Astrocyte of the spinal cord (primary cell): ENCODE measurements at regions not wholly inside any gene's neighbourhood (a gene's known extent, or its start where the extent isn't known, plus 50 kb on each side); places are given as distances from the start of the nearest gene placed in this dataset.

ENCODE experiments used
- DNase-seq: peaks from one replicate; pipeline ENCODE4 v3.0.0; 2011; ENCODE audit warnings: low read depth, low spot score
- H3K4me3 ChIP-seq: 2 replicates; pipeline ENCODE4 v1.5.1; 2011; ENCODE audit warnings: low read depth, mild to moderate bottlenecking, low read length, moderate library complexity
- in situ Hi-C: cut with HindIII; loops from 2 replicates; pipeline ENCODE4 v1.10.0; 2017; ENCODE audit warnings: low sequenced_read_pairs
- TF ChIP-seq, protein P1 (sequence below): IDR thresholded peaks from 2 replicates; pipeline ENCODE4 v1.5.1; 2012; ENCODE audit warnings: low read depth, mild to moderate bottlenecking, low read length, inconsistent platforms

DNA sequence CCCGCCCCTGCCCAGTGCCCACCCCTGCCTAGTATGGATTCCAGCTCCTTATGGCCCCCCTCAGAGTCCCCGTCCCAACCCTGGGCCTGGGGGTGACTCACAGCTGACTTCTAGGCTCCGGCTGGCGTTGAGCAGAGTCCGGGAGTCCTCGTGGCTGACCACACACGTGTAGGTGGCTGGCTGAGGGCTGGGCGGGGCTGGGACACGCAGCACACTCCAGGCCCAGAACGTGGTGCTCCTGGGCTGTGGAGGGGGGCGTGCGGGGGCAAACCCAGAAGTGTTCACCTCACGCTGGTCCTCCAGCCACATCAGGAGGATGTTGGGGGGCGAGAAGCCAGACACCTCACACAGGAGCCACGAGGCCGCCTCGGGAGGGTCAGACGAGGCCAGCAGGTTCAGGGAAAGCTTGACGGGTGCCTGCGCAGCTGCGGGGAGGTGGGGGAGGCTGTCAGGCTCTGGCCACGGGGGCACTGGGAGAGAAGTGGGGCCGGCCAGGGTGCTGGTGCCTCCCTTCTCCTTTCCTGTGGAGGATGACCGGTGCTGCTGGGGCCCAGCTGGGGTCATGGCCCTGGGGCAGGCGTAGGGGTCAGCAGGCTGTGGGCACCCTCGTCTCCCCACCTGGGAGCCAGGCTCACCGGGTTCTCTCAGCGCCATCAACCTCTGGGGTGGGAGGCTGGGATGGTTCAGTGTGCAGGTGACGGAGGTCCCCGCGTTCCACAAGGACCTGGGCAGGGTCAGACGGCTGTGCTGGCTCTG, 314.1 kb downstream of the TMEM121 start:
- no peak for DNase-seq
- in situ Hi-C loops = no loop called here
- H3K4me3 ChIP-seq = no peak overlapping the region
- TF ChIP-seq, protein P1, sequence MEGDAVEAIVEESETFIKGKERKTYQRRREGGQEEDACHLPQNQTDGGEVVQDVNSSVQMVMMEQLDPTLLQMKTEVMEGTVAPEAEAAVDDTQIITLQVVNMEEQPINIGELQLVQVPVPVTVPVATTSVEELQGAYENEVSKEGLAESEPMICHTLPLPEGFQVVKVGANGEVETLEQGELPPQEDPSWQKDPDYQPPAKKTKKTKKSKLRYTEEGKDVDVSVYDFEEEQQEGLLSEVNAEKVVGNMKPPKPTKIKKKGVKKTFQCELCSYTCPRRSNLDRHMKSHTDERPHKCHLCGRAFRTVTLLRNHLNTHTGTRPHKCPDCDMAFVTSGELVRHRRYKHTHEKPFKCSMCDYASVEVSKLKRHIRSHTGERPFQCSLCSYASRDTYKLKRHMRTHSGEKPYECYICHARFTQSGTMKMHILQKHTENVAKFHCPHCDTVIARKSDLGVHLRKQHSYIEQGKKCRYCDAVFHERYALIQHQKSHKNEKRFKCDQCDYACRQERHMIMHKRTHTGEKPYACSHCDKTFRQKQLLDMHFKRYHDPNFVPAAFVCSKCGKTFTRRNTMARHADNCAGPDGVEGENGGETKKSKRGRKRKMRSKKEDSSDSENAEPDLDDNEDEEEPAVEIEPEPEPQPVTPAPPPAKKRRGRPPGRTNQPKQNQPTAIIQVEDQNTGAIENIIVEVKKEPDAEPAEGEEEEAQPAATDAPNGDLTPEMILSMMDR = no peak

DNA sequence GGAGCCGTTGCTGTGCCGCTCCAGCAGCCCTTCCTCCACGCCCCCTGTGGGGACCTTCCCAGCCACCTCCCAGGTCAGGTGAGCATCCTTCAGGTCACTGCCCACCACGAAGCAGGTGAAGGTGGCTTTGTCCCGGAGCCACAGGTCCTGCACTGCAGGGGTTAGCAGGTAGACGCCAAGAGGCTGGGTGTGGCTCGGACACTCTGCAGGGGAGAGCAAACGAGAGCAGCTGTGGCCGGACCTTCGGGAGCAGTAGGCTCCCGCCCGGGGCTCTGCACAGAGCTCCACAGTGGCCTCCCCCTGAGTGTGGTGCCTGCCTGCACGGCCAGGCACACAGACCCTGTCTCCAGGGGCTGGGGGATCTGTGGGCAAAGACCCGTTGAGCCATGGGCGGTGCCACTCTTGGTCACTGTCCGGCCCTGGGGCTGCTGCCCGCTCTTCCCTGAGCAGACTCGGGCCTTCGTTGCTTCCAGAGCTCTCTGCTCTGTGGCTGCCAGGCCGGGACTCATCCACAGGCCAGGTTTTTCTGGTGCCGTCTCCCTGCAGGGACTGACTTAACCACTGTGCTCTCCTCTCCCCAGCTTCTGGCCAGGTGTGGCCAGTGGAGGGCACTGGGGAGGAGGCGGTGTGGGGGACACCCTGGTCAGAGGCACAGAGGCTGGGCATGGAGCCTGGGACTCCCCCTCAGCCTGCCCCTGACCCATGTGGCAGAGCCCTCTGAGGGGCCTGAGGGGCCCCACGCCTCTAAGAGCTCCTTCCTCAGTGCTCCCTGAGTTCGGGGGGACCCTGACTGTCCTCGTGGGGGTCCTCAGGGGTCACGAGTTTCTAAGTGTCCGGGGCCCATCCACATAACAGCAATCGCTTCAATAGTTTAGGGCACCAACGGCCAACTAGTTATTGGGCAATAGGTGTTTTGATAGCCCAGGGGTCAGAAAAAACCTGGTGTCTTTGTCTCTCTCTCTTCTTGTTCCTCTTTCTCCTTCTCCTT, 314.9 kb downstream of the TMEM121 start:
- DNase-seq = no peak
- no peak overlapping the region for H3K4me3 ChIP-seq
- in situ Hi-C loops = no loop called here
- TF ChIP-seq, protein P1 = no peak

GRCh38 chr14:105842105-105842504, 315.7 kb downstream of the TMEM121 start:
- in situ Hi-C loops = no loop called here
- DNase-seq = no peak
- no peak overlapping the region for H3K4me3 ChIP-seq
- TF ChIP-seq, protein P1 = no peak

- H3K4me3 ChIP-seq = no peak overlapping the region
- no peak for DNase-seq
- TF ChIP-seq, protein P1 = no peak
- in situ Hi-C loops = no loop called here
Measured at GRCh38 chr14:105843444-105844046, 317.2 kb downstream of the TMEM121 start.

DNA sequence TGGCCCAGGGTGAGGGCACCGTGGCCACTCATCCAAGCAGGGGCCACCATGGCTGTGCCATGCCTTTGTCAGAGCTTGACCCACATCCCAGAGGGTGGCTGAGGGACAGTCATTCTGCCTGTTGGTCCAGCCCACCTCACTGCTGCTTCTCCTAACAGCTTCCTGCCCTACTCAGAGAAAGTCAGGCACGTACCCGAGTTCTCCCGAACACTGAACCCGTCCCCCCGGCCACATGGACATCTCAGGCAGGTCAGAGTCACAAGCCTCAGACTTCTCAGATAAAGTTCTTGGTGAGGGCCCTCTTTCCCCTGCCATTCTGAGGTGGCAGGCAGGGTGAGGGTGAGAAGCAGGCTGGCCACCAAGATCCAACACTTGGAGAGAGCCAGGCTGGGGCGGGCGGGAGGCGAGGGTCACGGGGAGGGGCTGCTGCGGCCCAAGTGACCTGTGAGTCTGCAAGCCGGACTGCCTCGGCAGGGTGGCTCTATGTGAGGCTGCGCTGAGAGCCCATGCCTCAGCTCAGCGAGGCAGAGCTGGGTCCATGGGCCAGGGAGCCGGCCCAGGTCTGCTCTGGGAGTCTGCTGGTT, 317.8 kb downstream of the TMEM121 start:
- no peak overlapping the region for H3K4me3 ChIP-seq
- TF ChIP-seq, protein P1 = no peak
- in situ Hi-C loops = no loop called here
- DNase-seq = no peak
